ENCODE measurements at regions not wholly inside any gene's neighbourhood (a gene's known extent, or its start where the extent isn't known, plus 50 kb on each side); places are given as distances from the start of the nearest gene placed in this dataset.

- Histone ChIP-seq H3K36me3 (ENCODE audit: control insufficient read depth, insufficient read depth, low read length) (no peaks in the 10 kb centered on the region), H3K4me1 (ENCODE audit: control insufficient read depth, insufficient read depth, low read length, poor library complexity, severe bottlenecking) (peaks cover 9% of the 10 kb centered on the region), H3K27ac (ENCODE audit: low read depth, low read length, severe bottlenecking) (no peak overlapping the region), H3K4me3 (ENCODE audit: extremely low read depth, insufficient read depth, low read length, poor library complexity, severe bottlenecking) (no peak overlapping the region), H3K9me3 (ENCODE audit: control insufficient read depth, low read length) (no peaks in the 10 kb centered on the region)
- 42 to 45% methylated on average over 18 to 26 of the region's 29 CpGs for WGBS, 2 experiments (ENCODE audit: insufficient coverage in 2 of 2)
Observed at GRCh38 chr4:3703677-3704521, 62.3 kb upstream of the ADRA2C start.

GRCh38 chr4:3703343-3703676 is 62.9 kb upstream of the ADRA2C start:
- 88 to 94% methylated on average over 1 to 3 of the region's 5 CpGs for WGBS, 2 experiments (ENCODE audit: insufficient coverage in 2 of 2)
- H3K27ac ChIP-seq (ENCODE audit: low read depth, low read length, severe bottlenecking) = no peak overlapping the region
- H3K36me3 ChIP-seq (ENCODE audit: control insufficient read depth, insufficient read depth, low read length) = no peaks in the 10 kb centered on the region
- no peak overlapping the region for H3K4me3 ChIP-seq (ENCODE audit: extremely low read depth, insufficient read depth, low read length, poor library complexity, severe bottlenecking)
- H3K4me1 ChIP-seq (ENCODE audit: control insufficient read depth, insufficient read depth, low read length, poor library complexity, severe bottlenecking) = peaks cover 9% of the 10 kb centered on the region
- H3K9me3 ChIP-seq (ENCODE audit: control insufficient read depth, low read length) = no peaks in the 10 kb centered on the region

- no peaks in the 10 kb centered on the region for H3K9me3 ChIP-seq (ENCODE audit: control insufficient read depth, low read length)
- H3K4me3 ChIP-seq (ENCODE audit: extremely low read depth, insufficient read depth, low read length, poor library complexity, severe bottlenecking) = no peak overlapping the region
- H3K4me1 ChIP-seq (ENCODE audit: control insufficient read depth, insufficient read depth, low read length, poor library complexity, severe bottlenecking) = peaks cover 4% of the 10 kb centered on the region
- no peaks in the 10 kb centered on the region for H3K36me3 ChIP-seq (ENCODE audit: control insufficient read depth, insufficient read depth, low read length)
- no peak overlapping the region for H3K27ac ChIP-seq (ENCODE audit: low read depth, low read length, severe bottlenecking)
- WGBS, 2 experiments (ENCODE audit: insufficient coverage in 2 of 2) = 86 to 88% methylated on average over 24 to 27 of the region's 31 CpGs
Observed at GRCh38 chr4:3702561-3703221, 63.5 kb upstream of the ADRA2C start.

GRCh38 chr4:3701736-3702560 is 64.2 kb upstream of the ADRA2C start:
- H3K4me1 ChIP-seq (ENCODE audit: control insufficient read depth, insufficient read depth, low read length, poor library complexity, severe bottlenecking) = peaks cover under 1% of the 10 kb centered on the region
- H3K9me3 ChIP-seq (ENCODE audit: control insufficient read depth, low read length) = peaks cover 5% of the 10 kb centered on the region
- WGBS, 2 experiments (ENCODE audit: insufficient coverage in 2 of 2) = 79 to 81% methylated on average over 20 to 21 of the region's 29 CpGs
- no peaks in the 10 kb centered on the region for H3K36me3 ChIP-seq (ENCODE audit: control insufficient read depth, insufficient read depth, low read length)
- H3K27ac ChIP-seq (ENCODE audit: low read depth, low read length, severe bottlenecking) = no peak overlapping the region
- H3K4me3 ChIP-seq (ENCODE audit: extremely low read depth, insufficient read depth, low read length, poor library complexity, severe bottlenecking) = no peak overlapping the region

- no peaks in the 10 kb centered on the region for H3K36me3 ChIP-seq (ENCODE audit: control insufficient read depth, insufficient read depth, low read length)
- 86 to 91% methylated on average over 9 of the region's 12 CpGs for WGBS, 2 experiments (ENCODE audit: insufficient coverage in 2 of 2)
- H3K27ac ChIP-seq (ENCODE audit: low read depth, low read length, severe bottlenecking) = no peak overlapping the region
- H3K4me1 ChIP-seq (ENCODE audit: control insufficient read depth, insufficient read depth, low read length, poor library complexity, severe bottlenecking) = no peaks in the 10 kb centered on the region
- H3K4me3 ChIP-seq (ENCODE audit: extremely low read depth, insufficient read depth, low read length, poor library complexity, severe bottlenecking) = no peak overlapping the region
- H3K9me3 ChIP-seq (ENCODE audit: control insufficient read depth, low read length) = peaks cover 10% of the 10 kb centered on the region
Observed at GRCh38 chr4:3701271-3701734, 64.9 kb upstream of the ADRA2C start.

- Histone ChIP-seq H3K36me3 (ENCODE audit: control insufficient read depth, insufficient read depth, low read length) (no peaks in the 10 kb centered on the region), H3K4me1 (ENCODE audit: control insufficient read depth, insufficient read depth, low read length, poor library complexity, severe bottlenecking) (no peaks in the 10 kb centered on the region), H3K9me3 (ENCODE audit: control insufficient read depth, low read length) (peaks cover 10% of the 10 kb centered on the region), H3K27ac (ENCODE audit: low read depth, low read length, severe bottlenecking) (no peak overlapping the region), H3K4me3 (ENCODE audit: extremely low read depth, insufficient read depth, low read length, poor library complexity, severe bottlenecking) (no peak overlapping the region)
- WGBS, 2 experiments (ENCODE audit: insufficient coverage in 2 of 2) = 80 to 94% methylated on average over 4 to 7 of the region's 10 CpGs
Observed at GRCh38 chr4:3700736-3701135, 65.4 kb upstream of the ADRA2C start.

- Histone ChIP-seq H3K4me1 (ENCODE audit: control insufficient read depth, insufficient read depth, low read length, poor library complexity, severe bottlenecking) (no peaks in the 10 kb centered on the region), H3K27ac (ENCODE audit: low read depth, low read length, severe bottlenecking) (no peak overlapping the region), H3K36me3 (ENCODE audit: control insufficient read depth, insufficient read depth, low read length) (no peaks in the 10 kb centered on the region), H3K9me3 (ENCODE audit: control insufficient read depth, low read length) (peaks cover 10% of the 10 kb centered on the region), H3K4me3 (ENCODE audit: extremely low read depth, insufficient read depth, low read length, poor library complexity, severe bottlenecking) (no peak overlapping the region)
- 84 to 89% methylated on average over 6 of the region's 6 CpGs for WGBS, 2 experiments (ENCODE audit: insufficient coverage in 2 of 2)
Observed at GRCh38 chr4:3700223-3700622, 66.0 kb upstream of the ADRA2C start.

GRCh38 chr4:3699678-3700077 is 66.5 kb upstream of the ADRA2C start:
- H3K27ac ChIP-seq (ENCODE audit: low read depth, low read length, severe bottlenecking) = no peak overlapping the region
- no peaks in the 10 kb centered on the region for H3K4me1 ChIP-seq (ENCODE audit: control insufficient read depth, insufficient read depth, low read length, poor library complexity, severe bottlenecking)
- WGBS, 2 experiments (ENCODE audit: insufficient coverage in 2 of 2) = 87 to 94% methylated on average over 5 to 10 of the region's 13 CpGs
- no peaks in the 10 kb centered on the region for H3K36me3 ChIP-seq (ENCODE audit: control insufficient read depth, insufficient read depth, low read length)
- H3K4me3 ChIP-seq (ENCODE audit: extremely low read depth, insufficient read depth, low read length, poor library complexity, severe bottlenecking) = no peak overlapping the region
- peaks cover 10% of the 10 kb centered on the region for H3K9me3 ChIP-seq (ENCODE audit: control insufficient read depth, low read length)

GRCh38 chr4:3699261-3699660 is 66.9 kb upstream of the ADRA2C start:
- Histone ChIP-seq H3K36me3 (ENCODE audit: control insufficient read depth, insufficient read depth, low read length) (no peaks in the 10 kb centered on the region), H3K4me3 (ENCODE audit: extremely low read depth, insufficient read depth, low read length, poor library complexity, severe bottlenecking) (no peak overlapping the region), H3K4me1 (ENCODE audit: control insufficient read depth, insufficient read depth, low read length, poor library complexity, severe bottlenecking) (no peaks in the 10 kb centered on the region), H3K9me3 (ENCODE audit: control insufficient read depth, low read length) (peaks cover 10% of the 10 kb centered on the region), H3K27ac (ENCODE audit: low read depth, low read length, severe bottlenecking) (no peak overlapping the region)
- 90 to 100% methylated on average over 1 of the region's 6 CpGs for WGBS, 2 experiments (ENCODE audit: insufficient coverage in 2 of 2)

GRCh38 chr4:3697033-3697432 is 69.2 kb upstream of the ADRA2C start:
- whole genome bisulfite sequencing, 2 experiments (ENCODE audit: insufficient coverage in 2 of 2) = 89 to 96% methylated on average over 1 of the region's 1 CpG

More at GRCh38 chr4:3697033-3697432, 69.2 kb upstream of the ADRA2C start:
- H3K27ac ChIP-seq (ENCODE audit: low read depth, low read length, severe bottlenecking) = no peak overlapping the region
- H3K4me1 ChIP-seq (ENCODE audit: control insufficient read depth, insufficient read depth, low read length, poor library complexity, severe bottlenecking) = no peaks in the 10 kb centered on the region
- H3K4me3 ChIP-seq (ENCODE audit: extremely low read depth, insufficient read depth, low read length, poor library complexity, severe bottlenecking) = no peak overlapping the region
- H3K36me3 ChIP-seq (ENCODE audit: control insufficient read depth, insufficient read depth, low read length) = no peaks in the 10 kb centered on the region
- peaks cover 10% of the 10 kb centered on the region for H3K9me3 ChIP-seq (ENCODE audit: control insufficient read depth, low read length)

Data from mesodermal cell (in vitro differentiated cells).